Calu3 (cell line): ENCODE measurements at regions not wholly inside any gene's neighbourhood (a gene's known extent, or its start where the extent isn't known, plus 50 kb on each side); places are given as distances from the start of the nearest gene placed in this dataset.

Experiments used
- BruUV-seq: library from RNA; stranded (reverse); fragments of 400-500 nt; replicated peaks from 2 replicates; lab custom pipeline; 2021; lab: Mats Ljungman, UMichigan
- CTCF ChIA-PET: fragments of 300-600 bp; sonication (Branson Sonifier 250); formaldehyde crosslinking; loops from one replicate; lab custom pipeline; 2022; ENCODE audit warnings: antibody characterized with exemption; lab: Charles Lee
- DNase-seq: peaks from one replicate; pipeline ENCODE4 v3.0.0; 2022
- H3K27ac Mint-ChIP-seq: one replicate; pipeline ENCODE4 v1.8.0; 2022; ENCODE audit warnings: mixed read lengths; ENCODE audit not compliant: unreplicated experiment
- H3K27me3 Mint-ChIP-seq: one replicate; pipeline ENCODE4 v1.8.0; 2022; ENCODE audit warnings: mixed read lengths; ENCODE audit not compliant: unreplicated experiment
- H3K36me3 Mint-ChIP-seq: one replicate; pipeline ENCODE4 v1.8.0; 2022; ENCODE audit warnings: mild to moderate bottlenecking, moderate library complexity, mixed read lengths; ENCODE audit not compliant: insufficient read depth, unreplicated experiment
- H3K4me1 Mint-ChIP-seq: one replicate; pipeline ENCODE4 v1.8.0; 2022; ENCODE audit warnings: mild to moderate bottlenecking, low read depth, mixed read lengths; ENCODE audit not compliant: unreplicated experiment
- H3K4me3 Mint-ChIP-seq: one replicate; pipeline ENCODE4 v1.8.0; 2022; ENCODE audit warnings: mild to moderate bottlenecking, low read depth, moderate library complexity, mixed read lengths; ENCODE audit not compliant: unreplicated experiment
- H3K9me3 Mint-ChIP-seq: one replicate; pipeline ENCODE4 v1.8.0; 2022; ENCODE audit warnings: low read depth, mixed read lengths; ENCODE audit not compliant: unreplicated experiment
- CTCF ChIP-seq: fragments of 200-600 bp; IDR thresholded peaks from one replicate; pipeline ENCODE4 v1.8.0; 2022; ENCODE audit warnings: antibody characterized with exemption; ENCODE audit not compliant: unreplicated experiment
- intact Hi-C: fragments of 100-400 bp; cut with micrococcal nuclease; formaldehyde crosslinking; loops from one replicate; pipeline ENCODE4 v1.10.0; 2022; ENCODE audit not compliant: unreplicated experiment

DNA sequence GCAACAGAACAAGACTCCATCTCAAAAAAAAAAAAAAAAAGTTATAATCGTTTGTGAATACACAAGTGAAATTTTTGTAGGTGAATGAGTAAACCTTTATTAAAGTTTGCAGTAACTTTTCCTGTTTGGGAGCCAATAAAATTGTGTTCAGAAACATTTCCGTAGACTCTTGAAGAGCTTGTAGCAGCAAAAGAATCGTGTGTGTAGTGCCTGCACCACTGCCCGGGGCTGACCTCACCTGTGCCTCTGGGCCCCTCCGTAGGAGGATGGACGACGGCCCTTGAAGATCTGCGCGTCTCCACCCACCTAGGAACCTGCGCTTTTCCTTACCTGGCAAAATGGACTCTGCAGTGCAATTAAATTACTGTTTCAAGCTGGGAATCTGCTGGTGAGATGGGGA, 366.0 kb downstream of the THBS2 start:
- no peaks in the 10 kb centered on the region for H3K9me3 Mint-ChIP-seq
- peaks cover 14% of the 10 kb centered on the region for H3K36me3 Mint-ChIP-seq
- H3K27me3 Mint-ChIP-seq, result no peaks in the 10 kb centered on the region
- CTCF ChIA-PET, result interaction anchor here (0.7 kb wide), 1 partner anchor 282 kb away, joined by 3 read pairs; no protein-coding TSS in a partner anchor
- DNase-seq, result no peak
- H3K4me1 Mint-ChIP-seq, result peaks cover 21% of the 10 kb centered on the region
- peak overlapping the region; percentile 49 for H3K4me3 Mint-ChIP-seq
- BruUV-seq, result no TSS peak
- TF ChIP-seq CTCF, result no peak
- intact Hi-C loops, result loop anchor here (5.0 kb wide), 1 partner anchor 200 kb away; no protein-coding TSS in a partner anchor
- H3K27ac Mint-ChIP-seq, result peak overlapping the region; percentile 87

DNA sequence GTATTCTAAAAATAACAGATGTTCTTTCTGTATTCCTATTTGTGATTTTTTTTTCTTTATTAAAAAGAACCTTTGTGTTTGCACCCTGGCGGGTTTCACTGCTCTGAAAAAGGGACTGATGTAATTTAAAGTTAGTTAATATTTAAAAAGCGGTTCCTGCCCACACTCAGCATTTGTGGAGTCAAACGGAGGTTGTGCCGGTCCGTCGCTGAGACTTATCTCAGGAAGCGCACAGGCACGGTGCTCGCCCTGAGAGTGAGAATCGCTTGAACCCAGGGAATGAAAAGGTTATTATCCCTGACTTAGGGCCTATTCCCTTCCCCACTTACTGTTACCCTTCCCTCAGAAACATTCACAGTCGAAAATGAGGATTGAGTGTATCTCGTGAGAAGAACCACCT, 366.7 kb downstream of the THBS2 start:
- CTCF ChIA-PET, result interaction anchor here (2.0 kb wide), 1 partner anchor 517 kb away, joined by 7 read pairs; no protein-coding TSS in a partner anchor
- peak; percentile 46 for DNase-seq
- Mint-ChIP-seq H3K9me3 (no peaks in the 10 kb centered on the region), H3K36me3 (peaks cover 14% of the 10 kb centered on the region), H3K4me1 (peaks cover 21% of the 10 kb centered on the region), H3K27me3 (no peaks in the 10 kb centered on the region), H3K27ac (peak overlapping the region; percentile 87), H3K4me3 (peak overlapping the region; percentile 49)
- no TSS peak for BruUV-seq
- intact Hi-C loops, result loop anchor here (5.0 kb wide), 1 partner anchor 200 kb away; no protein-coding TSS in a partner anchor
- TF ChIP-seq CTCF, result no peak

- intact Hi-C loops, result loop anchor here (5.0 kb wide), 1 partner anchor 199 kb away; no protein-coding TSS in a partner anchor
- DNase-seq, result peak; percentile 76
- Mint-ChIP-seq H3K27me3 (no peaks in the 10 kb centered on the region), H3K4me1 (peaks cover 21% of the 10 kb centered on the region), H3K4me3 (peak overlapping the region; percentile 53), H3K27ac (peak overlapping the region; percentile 87), H3K36me3 (peaks cover 14% of the 10 kb centered on the region), H3K9me3 (no peaks in the 10 kb centered on the region)
- TF ChIP-seq CTCF, result no peak
- TSS peak; percentile 83 for BruUV-seq
- CTCF ChIA-PET, result interaction anchor here (0.7 to 2.0 kb wide), 2 partner anchors 82 to 516 kb away, joined by 3 to 7 read pairs; no protein-coding TSS in a partner anchor
These were observed 367.6 kb downstream of the THBS2 start for GRCh38 chr6:168885751-168886742.

- Mint-ChIP-seq H3K4me3 (no peak overlapping the region), H3K27me3 (no peaks in the 10 kb centered on the region), H3K9me3 (no peaks in the 10 kb centered on the region), H3K4me1 (peaks cover 21% of the 10 kb centered on the region), H3K36me3 (peaks cover 14% of the 10 kb centered on the region), H3K27ac (peak overlapping the region; percentile 87)
- no peak for TF ChIP-seq CTCF
- BruUV-seq, result TSS peak; percentile 66
- intact Hi-C loops, result loop anchor here (5.0 kb wide), 1 partner anchor 198 kb away; no protein-coding TSS in a partner anchor
- DNase-seq, result peak; percentile 6
- CTCF ChIA-PET, result interaction anchor here (0.7 to 2.0 kb wide), 2 partner anchors 83 to 515 kb away, joined by 3 to 7 read pairs; no protein-coding TSS in a partner anchor
These were observed 368.4 kb downstream of the THBS2 start for GRCh38 chr6:168885196-168885595.
